ENCODE measurements at regions not wholly inside any gene's neighbourhood (a gene's known extent, or its start where the extent isn't known, plus 50 kb on each side); places are given as distances from the start of the nearest gene placed in this dataset.

DNA sequence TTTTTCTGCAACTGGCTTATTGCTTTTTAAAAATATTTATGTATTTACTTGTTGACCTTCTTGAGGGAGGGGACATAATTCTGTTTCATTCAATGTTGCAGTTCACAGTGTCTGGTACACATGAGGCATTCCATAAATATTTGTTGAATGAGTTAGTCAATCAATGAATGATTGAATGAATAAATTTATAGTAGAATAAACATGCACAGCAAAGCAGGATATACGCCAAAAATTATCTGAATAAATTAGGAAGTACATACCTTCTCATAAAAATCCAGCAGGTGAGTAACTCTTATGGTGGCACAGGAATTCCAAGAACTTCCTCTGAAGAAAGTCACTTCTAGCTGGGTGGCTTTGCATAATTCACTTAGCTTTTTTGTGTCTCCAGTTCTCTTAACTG is 469.4 kb upstream of the ATP11B start:
- TF ChIP-seq EZH2 (IDR thresholded peaks at IDR 0.05) (no peak), POLR2AphosphoS5 (IDR thresholded peaks at IDR 0.05; ENCODE audit: borderline replicate concordance, low read depth, low read length) (no peak)
